Fibroblast of lung (primary cell): ENCODE measurements at regions not wholly inside any gene's neighbourhood (a gene's known extent, or its start where the extent isn't known, plus 50 kb on each side); places are given as distances from the start of the nearest gene placed in this dataset.

Experiments
- DNase-seq, 2 donors: peaks; one replicate each; pipeline versions ENCODE4 v3.0.0 to v3.0.0-alpha.2; 2010; ENCODE audit warnings: low read depth in 2 of 2
- H2AFZ ChIP-seq: 2 replicates; pipeline ENCODE4 v1.5.1; 2012; ENCODE audit warnings: low read length, control low read depth, inconsistent platforms
- H3K27ac ChIP-seq: 2 replicates; pipeline ENCODE4 v1.5.1; 2011; ENCODE audit warnings: low read length, control low read depth; ENCODE audit not compliant: insufficient read depth
- H3K27me3 ChIP-seq: 2 replicates; pipeline ENCODE4 v1.5.1; 2011; ENCODE audit warnings: mild to moderate bottlenecking, low read length; ENCODE audit not compliant: control insufficient read depth, insufficient read depth
- H3K36me3 ChIP-seq: 2 replicates; pipeline ENCODE4 v1.5.1; 2011; ENCODE audit warnings: low read length; ENCODE audit not compliant: control insufficient read depth, insufficient read depth
- H3K4me1 ChIP-seq: 2 replicates; pipeline ENCODE4 v1.5.1; 2011; ENCODE audit warnings: low read length; ENCODE audit not compliant: control insufficient read depth, insufficient read depth; ENCODE audit errors: extremely low read depth
- H3K4me2 ChIP-seq: 2 replicates; pipeline ENCODE4 v1.5.1; 2011; ENCODE audit warnings: low read length, control low read depth; ENCODE audit not compliant: insufficient read depth; ENCODE audit errors: extremely low read depth
- H3K4me3 ChIP-seq, 4 experiments: fragments of 200-600 bp in 1 of 4; sonication (generic) in 1 of 4; replicated peaks in 1 of 4; 2 replicates each; pipeline ENCODE4 v1.5.1; 2011 to 2016; ENCODE audit warnings: low read length in 4 of 4, low read depth in 3 of 4, mild to moderate bottlenecking in 3 of 4, control low read depth in 2 of 4, inconsistent platforms in 1 of 4, mixed read lengths in 1 of 4; ENCODE audit not compliant: insufficient read depth in 1 of 4; ENCODE audit errors: control extremely low read depth in 1 of 4
- H3K79me2 ChIP-seq: 2 replicates; pipeline ENCODE4 v1.5.1; 2012; ENCODE audit warnings: mild to moderate bottlenecking, low read length, inconsistent platforms; ENCODE audit not compliant: control insufficient read depth, insufficient read depth
- H3K9ac ChIP-seq: 2 replicates; pipeline ENCODE4 v1.5.1; 2011; ENCODE audit warnings: mild to moderate bottlenecking, low read length, control low read depth; ENCODE audit not compliant: insufficient read depth
- H3K9me3 ChIP-seq: 2 replicates; pipeline ENCODE4 v1.5.1; 2012; ENCODE audit warnings: low read depth, low read length; ENCODE audit not compliant: control insufficient read depth, insufficient read depth
- H4K20me1 ChIP-seq: 2 replicates; pipeline ENCODE4 v1.5.1; 2011; ENCODE audit warnings: low read length; ENCODE audit not compliant: control insufficient read depth, insufficient read depth; ENCODE audit errors: extremely low read depth
- CTCF ChIP-seq, 2 donors: IDR thresholded peaks in 1 of 2; conservative IDR thresholded peaks in 1 of 2; 1 replicate in 1 of 2; 2 replicates in 1 of 2; pipeline ENCODE4 v1.5.1; 2011 to 2012; ENCODE audit warnings: low read length in 2 of 2, control low read depth in 1 of 2, inconsistent platforms in 1 of 2, low read depth in 1 of 2, mild to moderate bottlenecking in 1 of 2
- EZH2 ChIP-seq: IDR thresholded peaks from 2 replicates; pipeline ENCODE4 v1.5.1; 2012; ENCODE audit warnings: low read length, control low read depth, mild to moderate bottlenecking; ENCODE audit errors: missing control alignments

- Histone ChIP-seq H3K4me3 (no peak overlapping the region), H3K27ac (no peak overlapping the region), H2AFZ (no peak overlapping the region), H3K4me2 (no peak overlapping the region), H3K27me3 (no peaks in the 10 kb centered on the region), H3K79me2 (no peaks in the 10 kb centered on the region), H4K20me1 (no peaks in the 10 kb centered on the region), H3K4me1 (no peaks in the 10 kb centered on the region), H3K9me3 (no peaks in the 10 kb centered on the region), H3K9ac (no peak overlapping the region), H3K36me3 (no peaks in the 10 kb centered on the region)
- no peak for TF ChIP-seq CTCF (conservative IDR thresholded peaks at IDR 0.05 in 1 of 2, IDR thresholded peaks at IDR 0.05 in 1 of 2; ENCODE audit: low read depth in 1 of 2, low read length in 2 of 2)
- no peak for TF ChIP-seq EZH2
- DNase-seq = no peak
These were observed 152.4 kb upstream of the SETMAR start for GRCh38 chr3:4150816-4151215.

GRCh38 chr3:4151859-4152258, 151.3 kb upstream of the SETMAR start:
- H3K79me2 ChIP-seq = no peaks in the 10 kb centered on the region
- no peak overlapping the region for H2AFZ ChIP-seq
- H3K36me3 ChIP-seq = no peaks in the 10 kb centered on the region
- DNase-seq = no peak
- no peak overlapping the region for H3K4me2 ChIP-seq
- no peaks in the 10 kb centered on the region for H3K9me3 ChIP-seq
- no peak overlapping the region for H3K9ac ChIP-seq
- no peak overlapping the region for H3K27ac ChIP-seq
- no peak overlapping the region for H3K4me3 ChIP-seq
- TF ChIP-seq EZH2 = no peak
- TF ChIP-seq CTCF (conservative IDR thresholded peaks at IDR 0.05 in 1 of 2, IDR thresholded peaks at IDR 0.05 in 1 of 2; ENCODE audit: low read depth in 1 of 2, low read length in 2 of 2) = no peak
- no peaks in the 10 kb centered on the region for H4K20me1 ChIP-seq
- H3K27me3 ChIP-seq = no peaks in the 10 kb centered on the region
- no peaks in the 10 kb centered on the region for H3K4me1 ChIP-seq

- Histone ChIP-seq H3K9ac (no peak overlapping the region), H3K79me2 (no peaks in the 10 kb centered on the region), H3K4me1 (no peaks in the 10 kb centered on the region), H3K9me3 (no peaks in the 10 kb centered on the region), H3K4me2 (no peak overlapping the region), H2AFZ (no peak overlapping the region), H3K36me3 (no peaks in the 10 kb centered on the region), H3K27ac (no peak overlapping the region), H4K20me1 (no peaks in the 10 kb centered on the region), H3K4me3 (no peak overlapping the region), H3K27me3 (no peaks in the 10 kb centered on the region)
- TF ChIP-seq CTCF (conservative IDR thresholded peaks at IDR 0.05 in 1 of 2, IDR thresholded peaks at IDR 0.05 in 1 of 2; ENCODE audit: low read depth in 1 of 2, low read length in 2 of 2) (no peak), EZH2 (no peak)
- DNase-seq = no peak
These were observed 149.4 kb upstream of the SETMAR start for GRCh38 chr3:4153771-4154170.
